ENCODE measurements at regions not wholly inside any gene's neighbourhood (a gene's known extent, or its start where the extent isn't known, plus 50 kb on each side); places are given as distances from the start of the nearest gene placed in this dataset.

DNA sequence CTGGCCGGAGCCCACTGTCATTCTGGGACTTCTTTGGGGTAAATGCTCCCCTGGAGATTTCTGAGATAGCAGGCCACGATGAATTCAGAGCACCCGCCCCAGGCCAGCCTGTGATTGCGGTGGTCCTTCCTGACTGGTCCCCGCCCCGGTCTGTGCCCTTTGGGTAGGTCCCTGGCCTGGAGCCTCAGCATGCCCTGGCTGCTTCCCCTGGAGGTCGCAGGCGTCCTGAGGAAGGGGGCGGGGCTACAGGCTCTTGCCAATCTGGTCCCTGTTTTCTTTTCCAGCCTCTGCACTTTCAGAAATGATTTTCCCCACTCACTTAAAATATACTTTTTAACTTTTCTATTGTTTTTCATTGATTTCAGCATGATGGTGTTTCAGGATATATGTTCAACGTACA, 250.2 kb upstream of the ATP10A start:
- no peak overlapping the region for H3K27ac ChIP-seq (replicated peaks)
- H3K4me1 ChIP-seq: no peaks in the 10 kb centered on the region
- no peak overlapping the region for H3K4me3 ChIP-seq
- no peak for DNase-seq
- no peaks in the 10 kb centered on the region for H3K9me3 ChIP-seq (replicated peaks)
- H3K36me3 ChIP-seq: no peaks in the 10 kb centered on the region
- intact Hi-C loops (cut with micrococcal nuclease): no loop called here
- TF ChIP-seq, protein P1, sequence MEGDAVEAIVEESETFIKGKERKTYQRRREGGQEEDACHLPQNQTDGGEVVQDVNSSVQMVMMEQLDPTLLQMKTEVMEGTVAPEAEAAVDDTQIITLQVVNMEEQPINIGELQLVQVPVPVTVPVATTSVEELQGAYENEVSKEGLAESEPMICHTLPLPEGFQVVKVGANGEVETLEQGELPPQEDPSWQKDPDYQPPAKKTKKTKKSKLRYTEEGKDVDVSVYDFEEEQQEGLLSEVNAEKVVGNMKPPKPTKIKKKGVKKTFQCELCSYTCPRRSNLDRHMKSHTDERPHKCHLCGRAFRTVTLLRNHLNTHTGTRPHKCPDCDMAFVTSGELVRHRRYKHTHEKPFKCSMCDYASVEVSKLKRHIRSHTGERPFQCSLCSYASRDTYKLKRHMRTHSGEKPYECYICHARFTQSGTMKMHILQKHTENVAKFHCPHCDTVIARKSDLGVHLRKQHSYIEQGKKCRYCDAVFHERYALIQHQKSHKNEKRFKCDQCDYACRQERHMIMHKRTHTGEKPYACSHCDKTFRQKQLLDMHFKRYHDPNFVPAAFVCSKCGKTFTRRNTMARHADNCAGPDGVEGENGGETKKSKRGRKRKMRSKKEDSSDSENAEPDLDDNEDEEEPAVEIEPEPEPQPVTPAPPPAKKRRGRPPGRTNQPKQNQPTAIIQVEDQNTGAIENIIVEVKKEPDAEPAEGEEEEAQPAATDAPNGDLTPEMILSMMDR (IDR thresholded peaks at IDR 0.05; ENCODE audit: borderline replicate concordance): no peak
- no peaks in the 10 kb centered on the region for H3K27me3 ChIP-seq (ENCODE audit: low read depth)

DNA sequence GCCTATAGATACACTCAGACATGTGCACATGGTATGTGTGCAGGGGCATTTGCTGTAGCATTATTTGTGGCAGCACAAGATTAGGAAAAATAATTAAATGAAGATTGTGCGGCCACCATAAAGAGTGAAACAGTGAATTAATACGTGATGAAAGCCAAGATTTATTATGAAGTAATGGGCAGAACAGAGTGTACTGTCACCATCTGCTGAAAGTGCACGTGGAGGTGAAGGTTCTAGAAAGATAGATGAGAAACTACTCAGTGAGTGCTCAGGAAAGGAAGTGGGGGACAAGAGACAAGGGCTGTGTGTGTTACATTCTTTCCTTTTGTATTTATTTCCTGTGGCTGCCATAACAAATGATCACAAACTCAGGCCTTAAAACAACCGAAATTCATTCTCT, 246.1 kb upstream of the ATP10A start:
- H3K36me3 ChIP-seq: no peaks in the 10 kb centered on the region
- intact Hi-C loops (cut with micrococcal nuclease): no loop called here
- peaks cover 14% of the 10 kb centered on the region for H3K9me3 ChIP-seq (replicated peaks)
- TF ChIP-seq, protein P1 (IDR thresholded peaks at IDR 0.05; ENCODE audit: borderline replicate concordance): no peak
- no peaks in the 10 kb centered on the region for H3K27me3 ChIP-seq (ENCODE audit: low read depth)
- DNase-seq: no peak
- no peaks in the 10 kb centered on the region for H3K4me1 ChIP-seq
- H3K4me3 ChIP-seq: no peak overlapping the region
- H3K27ac ChIP-seq (replicated peaks): no peak overlapping the region

DNA sequence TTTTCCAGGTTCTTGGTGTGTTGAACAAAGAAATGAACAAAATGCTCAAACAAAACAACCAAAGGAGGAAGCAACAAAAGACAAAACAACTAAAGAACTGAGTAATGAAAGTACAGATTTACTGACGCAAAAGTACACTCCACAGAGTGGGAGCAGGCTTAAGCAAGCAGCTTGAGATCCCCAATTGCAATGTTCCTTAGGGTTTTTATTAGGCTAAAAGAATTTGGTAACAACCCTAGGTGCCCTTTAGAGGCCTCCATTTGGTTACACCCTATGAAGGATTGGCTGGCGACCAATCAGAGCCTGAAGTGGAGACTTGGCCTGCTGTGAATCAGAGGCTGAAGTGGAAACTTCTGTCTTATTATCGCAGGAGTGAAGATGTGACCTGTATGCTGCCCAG, 243.4 kb upstream of the ATP10A start:
- intact Hi-C loops (cut with micrococcal nuclease): no loop called here
- Histone ChIP-seq H3K36me3 (no peaks in the 10 kb centered on the region), H3K27me3 (ENCODE audit: low read depth) (no peaks in the 10 kb centered on the region), H3K27ac (replicated peaks) (no peak overlapping the region), H3K9me3 (replicated peaks) (peaks cover 14% of the 10 kb centered on the region), H3K4me1 (peaks cover 3% of the 10 kb centered on the region), H3K4me3 (no peak overlapping the region)
- DNase-seq: no peak
- TF ChIP-seq, protein P1 (IDR thresholded peaks at IDR 0.05; ENCODE audit: borderline replicate concordance): no peak

DNA sequence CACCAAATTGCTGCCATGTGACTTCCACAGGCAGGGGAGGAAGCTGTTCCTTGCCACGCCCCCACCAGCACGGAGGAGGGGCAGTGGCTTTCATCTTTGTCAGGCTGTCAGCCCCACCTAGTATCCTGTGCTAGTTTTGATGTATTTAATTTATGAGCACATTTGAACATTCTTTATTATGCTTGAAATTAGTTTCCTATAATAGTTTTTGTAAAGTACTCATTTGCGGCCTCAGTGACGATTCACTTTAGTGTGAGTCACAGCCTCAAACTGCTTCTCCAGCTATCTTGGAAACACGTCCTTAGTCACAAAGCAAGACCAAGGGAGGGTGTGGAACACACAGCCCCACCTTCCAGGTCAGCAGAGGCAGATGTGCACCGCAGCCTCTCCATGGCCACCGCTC, 239.9 kb upstream of the ATP10A start:
- intact Hi-C loops (cut with micrococcal nuclease): no loop called here
- TF ChIP-seq, protein P1 (IDR thresholded peaks at IDR 0.05; ENCODE audit: borderline replicate concordance): no peak
- Histone ChIP-seq H3K27me3 (ENCODE audit: low read depth) (no peaks in the 10 kb centered on the region), H3K36me3 (no peaks in the 10 kb centered on the region), H3K4me1 (peaks cover 3% of the 10 kb centered on the region), H3K27ac (replicated peaks) (no peak overlapping the region), H3K9me3 (replicated peaks) (peaks cover 14% of the 10 kb centered on the region), H3K4me3 (no peak overlapping the region)
- no peak for DNase-seq

DNA sequence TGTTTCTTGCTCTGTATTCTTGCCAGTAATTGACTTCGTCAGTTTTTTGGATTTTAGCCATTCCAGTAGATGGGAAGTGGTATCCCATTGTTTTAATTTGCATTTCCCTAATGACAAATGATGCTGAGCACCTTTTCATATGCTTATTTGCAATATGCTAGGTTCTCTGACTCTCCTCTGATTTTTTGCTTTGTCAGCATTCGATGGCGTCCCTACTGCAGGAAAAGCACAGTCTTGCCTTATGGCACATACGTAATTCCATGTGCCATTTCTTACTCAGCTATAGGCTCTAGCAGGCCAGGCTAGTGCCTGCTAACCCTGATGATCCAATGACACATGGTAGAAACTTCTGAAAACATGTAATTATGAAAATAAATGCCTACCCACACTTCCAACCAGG, 239.2 kb upstream of the ATP10A start:
- peaks cover 3% of the 10 kb centered on the region for H3K4me1 ChIP-seq
- H3K4me3 ChIP-seq: no peak overlapping the region
- no peak overlapping the region for H3K27ac ChIP-seq (replicated peaks)
- H3K9me3 ChIP-seq (replicated peaks): peaks cover 14% of the 10 kb centered on the region
- no peak for DNase-seq
- intact Hi-C loops (cut with micrococcal nuclease): no loop called here
- no peaks in the 10 kb centered on the region for H3K36me3 ChIP-seq
- TF ChIP-seq, protein P1 (IDR thresholded peaks at IDR 0.05; ENCODE audit: borderline replicate concordance): no peak
- no peaks in the 10 kb centered on the region for H3K27me3 ChIP-seq (ENCODE audit: low read depth)

DNA sequence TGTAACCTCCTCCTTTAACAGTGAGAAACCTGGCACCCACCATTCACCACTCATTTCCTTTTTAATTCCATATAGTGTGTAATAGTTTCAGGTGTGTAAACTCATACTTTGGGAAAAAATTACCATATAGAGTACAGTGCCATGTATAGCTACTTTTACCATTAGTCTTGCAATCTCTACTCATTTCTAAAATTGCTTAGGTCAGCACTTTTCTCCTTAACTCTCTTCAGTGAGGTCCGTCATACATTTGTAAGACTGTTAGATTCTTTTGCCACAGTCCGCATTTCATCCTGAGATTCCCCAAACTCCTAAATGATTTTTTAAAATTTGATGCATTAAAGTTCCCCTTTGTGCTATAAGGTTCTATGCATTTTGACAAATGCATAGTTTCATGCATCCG, 238.3 kb upstream of the ATP10A start:
- H3K4me3 ChIP-seq: no peak overlapping the region
- H3K27me3 ChIP-seq (ENCODE audit: low read depth): no peaks in the 10 kb centered on the region
- intact Hi-C loops (cut with micrococcal nuclease): no loop called here
- H3K27ac ChIP-seq (replicated peaks): no peak overlapping the region
- TF ChIP-seq, protein P1 (IDR thresholded peaks at IDR 0.05; ENCODE audit: borderline replicate concordance): no peak
- DNase-seq: no peak
- peaks cover 8% of the 10 kb centered on the region for H3K9me3 ChIP-seq (replicated peaks)
- H3K4me1 ChIP-seq: peaks cover 3% of the 10 kb centered on the region
- no peaks in the 10 kb centered on the region for H3K36me3 ChIP-seq

Data from left ventricle myocardium inferior (tissue), 1 donor.